ENCODE measurements at regions not wholly inside any gene's neighbourhood (a gene's known extent, or its start where the extent isn't known, plus 50 kb on each side); places are given as distances from the start of the nearest gene placed in this dataset.

GRCh38 chr13:107884564-107884963, 330.8 kb downstream of the LIG4 start:
- no peak for TF ChIP-seq POLR2AphosphoS5 (IDR thresholded peaks at IDR 0.05; ENCODE audit: borderline replicate concordance, low read depth, low read length)
- TF ChIP-seq EZH2 (IDR thresholded peaks at IDR 0.05) = no peak

Measured in SK-N-MC (cell line).